ENCODE measurements at regions not wholly inside any gene's neighbourhood (a gene's known extent, or its start where the extent isn't known, plus 50 kb on each side); places are given as distances from the start of the nearest gene placed in this dataset.

DNA sequence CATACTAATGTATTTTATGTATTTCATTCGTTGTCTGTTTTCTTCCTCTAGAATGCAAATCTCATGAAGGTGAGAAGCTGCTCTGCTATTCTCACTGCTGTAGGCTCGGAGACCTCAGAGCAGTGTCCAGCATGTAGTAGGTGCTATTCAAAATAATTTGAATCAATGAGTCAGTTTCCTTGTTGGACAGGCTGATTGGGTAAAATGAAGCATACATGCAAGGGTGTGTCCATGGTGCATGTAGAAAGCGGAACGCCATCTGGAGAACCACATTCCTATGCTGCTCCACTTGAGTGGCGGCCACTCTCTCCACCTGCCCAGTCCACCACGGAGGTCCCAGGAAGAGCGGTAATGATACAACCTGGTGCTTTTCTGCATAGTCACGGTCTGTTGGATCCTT lies 412.1 kb downstream of the QKI start:
- no peak for DNase-seq

- DNase-seq, result no peak
Observed at GRCh38 chr6:163825033-163825432, 410.5 kb downstream of the QKI start.

DNA sequence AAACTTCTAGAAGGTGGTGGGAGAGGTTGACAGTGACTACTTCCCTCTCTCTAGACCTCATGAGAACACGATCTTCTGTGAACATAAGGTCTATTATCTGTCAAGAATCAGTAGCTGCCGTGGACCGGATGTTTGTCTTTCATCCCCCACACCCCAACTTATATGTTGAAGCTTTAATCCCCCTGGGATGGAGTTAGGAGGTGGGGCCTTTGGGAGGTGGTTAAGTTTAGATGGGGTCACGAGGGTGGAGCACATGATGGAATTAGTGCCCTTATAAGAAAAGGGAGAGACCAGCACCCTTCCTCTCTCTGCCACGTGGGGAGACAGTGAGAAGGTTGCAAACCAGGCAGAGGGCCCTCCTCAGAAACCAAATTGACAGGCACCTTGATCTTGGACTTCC lies 409.1 kb downstream of the QKI start:
- no peak for DNase-seq

GRCh38 chr6:163820745-163821458 lies 406.4 kb downstream of the QKI start:
- DNase-seq, result no peak

- DNase-seq, result no peak
Observed at GRCh38 chr6:163820171-163820570, 405.7 kb downstream of the QKI start.

DNA sequence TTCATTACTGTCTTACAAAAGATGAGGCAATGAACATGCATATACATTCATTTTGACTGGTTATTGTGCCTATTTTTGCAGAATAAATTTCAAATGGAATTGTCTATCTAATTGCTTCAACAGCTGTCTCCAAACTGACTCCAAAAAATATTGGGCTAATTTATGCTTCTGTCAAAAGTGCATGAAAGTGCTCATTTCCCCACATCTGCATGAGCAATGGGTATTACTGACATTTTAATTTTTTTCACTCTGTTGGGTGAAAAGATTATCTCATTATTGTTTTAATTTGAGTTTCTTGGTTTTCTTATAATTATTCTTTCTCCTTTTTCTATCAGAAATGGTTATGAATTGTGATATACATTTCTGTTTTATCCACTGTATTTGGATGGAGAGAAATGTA lies 404.2 kb downstream of the QKI start:
- no peak for DNase-seq

GRCh38 chr6:163816441-163816840 lies 401.9 kb downstream of the QKI start:
- no peak for DNase-seq

GRCh38 chr6:163815796-163816195 lies 401.3 kb downstream of the QKI start:
- no peak for DNase-seq

DNA sequence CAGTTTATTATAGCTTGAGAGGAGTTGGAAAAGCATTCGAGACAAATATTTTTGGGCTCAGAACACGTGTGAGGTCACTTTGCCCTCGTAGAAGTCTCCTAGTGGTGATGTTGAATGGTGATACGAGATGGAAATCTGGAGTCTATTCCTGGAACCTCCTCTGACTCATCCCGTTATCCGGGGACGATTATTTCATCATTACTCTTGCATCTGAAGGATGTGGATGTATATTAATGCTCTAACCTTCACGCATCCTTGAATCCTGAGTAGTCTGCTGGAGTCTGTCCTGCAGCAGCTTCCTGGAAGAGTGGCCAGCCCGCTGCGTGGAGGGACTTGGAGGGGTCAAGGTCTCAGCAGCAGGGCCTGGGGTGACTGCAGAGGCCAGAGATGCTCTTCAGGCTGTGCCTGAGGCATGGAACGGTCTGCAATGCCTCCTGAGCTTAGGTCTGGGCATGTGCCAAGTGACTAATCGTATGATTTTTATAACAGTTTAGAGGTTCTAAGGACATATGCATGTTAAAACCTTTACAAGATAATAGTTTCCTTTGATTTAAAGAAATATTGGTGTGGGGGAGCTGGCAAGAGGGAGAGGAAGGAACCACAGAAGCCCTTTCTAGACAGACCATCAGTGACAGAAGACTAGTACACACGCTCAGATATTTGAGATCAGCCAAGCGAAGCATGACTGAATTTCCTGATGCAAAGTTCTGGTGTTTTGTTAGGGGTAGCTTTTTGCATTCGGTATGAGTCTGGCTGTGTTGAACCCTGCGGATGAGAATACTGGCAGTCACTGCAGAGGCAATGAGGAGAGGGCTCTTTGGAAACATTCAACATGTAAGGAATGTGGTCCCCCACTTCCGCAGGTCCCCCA lies 400.2 kb downstream of the QKI start:
- no peak for DNase-seq

DNA sequence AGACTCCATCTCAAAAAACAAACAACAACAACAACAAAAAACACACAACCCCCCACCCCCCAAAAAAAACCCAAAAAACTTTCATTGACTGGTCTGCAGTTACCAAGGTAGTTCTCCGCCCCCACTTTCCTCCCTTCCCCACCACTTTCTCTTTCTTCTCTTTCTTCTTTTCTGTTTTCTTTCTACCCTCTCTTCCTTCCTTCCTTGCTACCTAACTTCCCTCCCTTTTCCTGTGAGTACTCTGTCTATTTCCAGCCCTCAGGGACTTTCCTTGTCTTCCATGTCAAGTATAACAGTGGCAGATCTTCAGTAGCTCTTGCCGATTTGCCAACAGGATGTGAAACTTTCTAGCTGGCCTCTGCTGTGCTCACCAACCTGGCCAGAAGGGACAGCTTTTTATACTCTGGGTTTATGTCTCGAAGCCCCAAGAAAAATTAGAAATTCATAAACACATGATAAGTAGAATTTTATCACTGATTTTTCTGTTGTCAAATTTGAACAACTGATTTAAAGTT lies 399.5 kb downstream of the QKI start:
- DNase-seq, result no peak

DNA sequence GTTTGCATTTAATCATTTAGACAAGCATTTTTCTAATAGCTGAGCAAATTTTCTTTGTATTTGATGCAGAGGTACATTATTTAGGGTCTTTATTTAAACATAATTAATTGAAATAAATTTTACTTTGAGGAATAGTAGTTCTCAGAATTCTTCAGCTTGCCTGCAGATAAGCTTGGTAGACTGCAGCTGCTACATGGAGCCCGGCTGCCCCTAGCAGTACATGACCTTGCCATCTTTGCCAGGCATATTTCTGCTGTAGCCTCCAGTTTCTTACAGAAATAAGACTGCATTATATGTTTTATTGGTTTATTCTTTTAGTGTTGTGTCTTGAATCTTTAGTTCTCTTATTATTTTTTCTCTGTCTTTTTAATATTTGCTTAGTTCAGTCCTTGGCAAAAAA lies 396.8 kb downstream of the QKI start:
- no peak for DNase-seq

GRCh38 chr6:163809364-163809763 lies 394.8 kb downstream of the QKI start:
- no peak for DNase-seq

DNA sequence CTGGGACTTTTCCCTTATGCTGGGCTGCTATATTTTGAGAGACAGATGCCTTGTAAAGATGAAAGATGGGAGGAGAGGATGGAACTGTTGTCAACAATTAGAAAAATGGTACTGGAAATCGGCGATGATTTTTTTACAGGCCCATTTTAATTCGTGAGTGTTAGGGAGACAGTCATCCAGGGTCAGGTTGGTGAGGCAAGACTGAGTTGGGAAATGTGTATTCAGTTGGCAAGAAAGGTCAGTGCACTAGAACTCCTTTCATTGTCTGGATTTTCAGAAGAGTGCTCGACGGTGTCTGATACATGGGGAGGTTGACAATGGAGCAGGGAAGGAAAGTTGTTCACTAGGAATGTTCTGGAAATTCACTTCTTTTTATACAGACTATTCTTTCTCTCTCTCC lies 394.4 kb downstream of the QKI start:
- no peak for DNase-seq

DNA sequence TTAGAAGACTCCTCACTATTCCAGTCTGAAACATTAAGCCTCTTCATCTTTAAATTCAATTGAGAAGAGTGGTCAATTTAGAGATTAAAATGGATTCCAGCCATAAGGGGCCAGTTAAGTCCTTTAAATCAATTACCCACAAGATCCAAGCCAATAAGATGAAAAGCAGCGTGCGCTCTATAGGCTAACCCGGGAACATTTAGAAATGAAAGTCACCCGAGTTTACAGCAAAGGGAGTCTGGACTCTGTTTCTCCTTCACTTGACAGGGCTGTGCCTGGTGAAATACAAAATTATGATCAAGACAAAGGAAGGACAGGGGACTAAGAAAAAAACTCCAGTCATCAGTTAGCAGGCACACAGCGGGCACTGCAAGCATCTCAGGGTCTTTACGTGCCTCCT lies 393.7 kb downstream of the QKI start:
- DNase-seq, result no peak

DNA sequence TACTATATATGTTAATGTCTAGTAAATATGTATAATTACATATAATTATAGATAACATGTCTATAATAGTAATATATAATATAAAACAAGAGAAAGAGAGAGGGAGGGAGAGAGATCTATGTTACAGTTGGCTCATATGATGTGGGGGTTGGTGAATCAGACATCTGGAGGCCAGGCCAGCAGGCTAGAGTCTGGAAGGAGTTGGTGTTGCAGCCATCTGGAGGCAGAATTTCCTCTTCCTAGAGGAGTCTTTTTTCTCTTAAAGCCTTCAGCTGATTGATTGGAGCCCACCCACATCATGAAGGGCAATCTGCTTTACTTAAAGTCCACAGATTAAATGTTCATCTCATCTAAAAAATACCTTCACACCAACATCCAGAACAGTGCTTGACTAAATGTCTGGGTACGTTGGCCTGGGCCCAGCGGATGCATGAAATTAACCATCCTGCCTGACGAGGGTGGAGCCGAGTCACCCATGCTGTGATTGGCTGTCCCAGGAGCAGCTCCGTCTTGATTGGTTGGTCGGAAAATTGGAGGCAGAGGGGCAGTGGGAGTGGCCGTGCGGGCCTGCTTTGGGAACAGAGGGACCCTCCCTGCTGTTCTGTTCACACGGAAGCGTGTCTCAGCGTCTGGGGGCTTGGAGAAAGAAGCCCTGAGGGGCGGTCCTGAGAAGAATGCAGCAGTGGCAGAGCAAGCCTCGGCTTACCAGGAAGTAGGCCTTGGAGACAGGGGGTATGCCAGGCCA lies 392.4 kb downstream of the QKI start:
- no peak for DNase-seq

DNA sequence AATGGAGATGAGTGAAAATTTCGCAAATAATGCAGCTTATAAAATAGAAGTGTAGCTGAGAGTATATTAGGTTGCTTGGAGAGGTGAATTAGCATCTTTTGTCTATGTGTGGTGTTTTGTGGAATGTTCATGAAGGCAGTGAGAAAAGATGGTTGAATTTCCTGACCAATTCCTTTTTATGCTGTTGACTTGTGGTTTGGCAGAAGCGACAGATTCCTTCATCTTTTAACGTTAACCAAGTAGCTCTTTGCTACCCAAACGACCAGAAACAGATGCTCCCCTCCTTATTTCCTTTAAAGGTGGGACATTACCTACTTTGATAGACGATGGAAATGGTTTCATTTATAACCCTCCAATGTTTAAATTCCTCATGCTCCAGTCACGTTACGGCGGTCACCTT lies 390.5 kb downstream of the QKI start:
- no peak for DNase-seq

GRCh38 chr6:163802267-163802666 lies 387.7 kb downstream of the QKI start:
- no peak for DNase-seq

DNA sequence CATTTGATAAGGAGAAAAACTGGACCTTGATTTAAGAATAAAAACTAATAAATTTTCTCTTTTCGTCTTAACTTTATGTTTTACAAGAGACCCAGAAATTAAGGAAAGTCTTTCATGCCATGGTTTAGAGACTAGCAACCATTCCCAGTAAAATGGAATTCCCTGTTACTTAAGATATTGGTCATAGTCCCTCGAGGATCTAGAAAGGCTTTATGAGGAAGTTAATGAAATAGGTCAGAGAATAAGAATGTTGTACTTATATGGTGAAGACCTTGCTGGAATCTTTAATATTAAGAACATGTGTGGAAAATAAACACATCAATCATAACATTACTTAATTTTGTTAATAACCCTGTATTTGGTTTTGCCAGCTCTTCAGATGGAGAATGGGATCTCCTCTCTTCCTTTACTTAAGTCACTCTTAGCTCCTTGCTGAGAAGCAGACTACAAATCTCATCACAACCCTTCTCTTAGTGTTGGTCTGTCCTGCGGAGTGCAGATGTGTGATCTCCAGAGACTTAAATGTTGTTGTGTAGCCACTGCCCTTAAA lies 382.9 kb downstream of the QKI start:
- no peak for DNase-seq

DNA sequence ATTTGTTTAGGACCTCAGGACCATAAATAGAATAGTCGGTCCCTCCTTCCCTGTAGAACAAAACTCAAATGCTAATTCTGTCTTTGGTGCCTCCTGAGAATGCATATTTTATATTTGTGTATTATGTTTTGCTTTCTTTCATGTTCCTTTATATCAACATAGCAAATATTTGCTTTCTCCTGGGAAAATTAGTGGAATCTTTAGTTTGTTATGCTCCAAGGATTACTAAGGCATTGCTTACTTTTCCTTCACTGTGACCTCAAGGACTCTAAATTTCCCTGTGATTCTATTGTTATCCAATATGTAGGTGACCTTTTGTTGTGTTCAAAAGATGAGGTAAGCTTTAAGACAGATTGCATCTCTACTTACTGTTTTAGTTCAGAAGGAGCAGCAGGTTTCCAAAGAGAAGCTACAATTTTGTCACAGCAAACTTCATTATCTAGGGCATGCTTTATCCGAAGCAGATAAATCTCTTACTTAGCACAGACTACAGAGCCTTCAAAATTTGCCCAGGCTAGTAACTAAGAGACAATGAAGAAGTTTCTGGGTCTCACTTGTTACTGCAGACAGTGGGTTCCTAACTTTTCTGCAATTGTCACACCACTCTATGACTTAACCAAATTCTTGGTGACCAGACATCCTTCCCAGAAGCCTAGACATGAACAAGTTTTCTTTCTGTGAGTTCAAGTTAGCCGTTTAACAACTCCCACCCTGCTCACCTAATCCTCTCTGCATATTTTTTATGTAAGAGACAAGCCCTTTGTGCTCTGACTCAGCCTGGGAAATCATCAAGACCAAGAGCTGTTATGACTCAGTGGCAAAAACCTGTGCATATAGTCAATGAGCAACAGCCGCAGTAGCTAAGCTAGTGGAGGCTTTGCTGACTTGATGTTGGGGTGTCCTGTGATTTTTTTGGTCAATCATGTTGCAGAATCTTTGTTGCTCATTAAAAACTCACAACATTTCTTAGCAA lies 378.8 kb downstream of the QKI start:
- DNase-seq, result no peak

DNA sequence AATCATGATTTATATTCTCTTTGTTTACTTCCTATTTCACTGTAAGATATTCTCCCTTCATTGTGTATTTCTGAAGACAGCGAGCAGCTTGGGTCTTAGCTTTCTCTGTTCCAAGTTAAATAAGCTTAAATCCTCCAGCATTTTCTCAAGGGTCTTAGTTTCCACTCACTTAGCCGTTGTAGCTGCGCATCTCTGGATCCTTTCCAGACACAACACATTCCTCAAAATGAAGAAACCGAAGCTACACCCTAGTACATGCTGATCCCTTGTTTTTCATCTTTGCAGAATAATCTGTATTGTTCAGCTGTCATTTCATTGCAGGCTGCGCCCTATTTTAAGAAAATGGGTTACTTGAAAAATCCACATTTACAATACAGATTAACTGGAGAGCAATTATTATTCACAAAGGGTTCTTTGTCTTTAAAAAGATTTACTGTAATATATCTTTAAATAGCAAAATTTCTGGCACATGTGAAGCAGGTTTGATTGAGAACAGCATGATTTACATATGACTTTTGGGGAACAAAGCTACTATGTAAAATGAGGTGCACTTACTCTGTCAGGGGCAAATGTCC lies 375.8 kb downstream of the QKI start:
- DNase-seq, result no peak

- DNase-seq, result no peak
Observed at GRCh38 chr6:163789199-163789810, 374.8 kb downstream of the QKI start.

All from right kidney (tissue), 1 donor.